Activated T-cell treated with anti-CD3 and anti-CD28 coated beads, Interleukin-2, amount 50 U/mL, for 4 hours (primary cell): ENCODE measurements at regions not wholly inside any gene's neighbourhood (a gene's known extent, or its start where the extent isn't known, plus 50 kb on each side); places are given as distances from the start of the nearest gene placed in this dataset.

ENCODE experiments used
- ATAC-seq, 2 donors: fragments of 200-7000 bp; cut with Tn5 transposase; one replicate each; pipeline ENCODE4 v1.10.0; 2021
- DNase-seq: peaks from one replicate; pipeline ENCODE4 v3.0.0-alpha.2; 2020
- H3K27me3 Mint-ChIP-seq: one replicate; pipeline ENCODE4 v1.8.0; 2021; ENCODE audit warnings: low read depth, mixed read lengths
- H3K36me3 Mint-ChIP-seq: one replicate; pipeline ENCODE4 v1.8.0; 2022; ENCODE audit warnings: mixed read lengths; ENCODE audit not compliant: insufficient read depth
- H3K4me1 Mint-ChIP-seq: one replicate; pipeline ENCODE4 v1.8.0; 2021; ENCODE audit warnings: low read depth, mixed read lengths
- H3K4me3 Mint-ChIP-seq: one replicate; pipeline ENCODE4 v1.8.0; 2021; ENCODE audit warnings: mild to moderate bottlenecking, moderate library complexity, mixed read lengths
- H3K9me3 Mint-ChIP-seq: one replicate; pipeline ENCODE4 v1.8.0; 2021; ENCODE audit warnings: mixed read lengths

- no peak for DNase-seq
- Mint-ChIP-seq H3K27me3 (peaks cover 2% of the 10 kb centered on the region), H3K9me3 (no peaks in the 10 kb centered on the region), H3K4me1 (no peaks in the 10 kb centered on the region), H3K36me3 (no peaks in the 10 kb centered on the region), H3K4me3 (no peak overlapping the region)
- no peak for ATAC-seq
Observed at GRCh38 chr2:150618245-150618895, 130.9 kb upstream of the RND3 start.

GRCh38 chr2:150617351-150617978 is 130.0 kb upstream of the RND3 start:
- no peak for DNase-seq
- H3K36me3 Mint-ChIP-seq = no peaks in the 10 kb centered on the region
- no peaks in the 10 kb centered on the region for H3K27me3 Mint-ChIP-seq
- ATAC-seq = no peak
- H3K9me3 Mint-ChIP-seq = no peaks in the 10 kb centered on the region
- no peaks in the 10 kb centered on the region for H3K4me1 Mint-ChIP-seq
- no peak overlapping the region for H3K4me3 Mint-ChIP-seq

- Mint-ChIP-seq H3K9me3 (no peaks in the 10 kb centered on the region), H3K4me1 (no peaks in the 10 kb centered on the region), H3K36me3 (no peaks in the 10 kb centered on the region), H3K4me3 (no peak overlapping the region), H3K27me3 (peaks cover 1% of the 10 kb centered on the region)
- DNase-seq (no peak), ATAC-seq (no peak)
Observed at GRCh38 chr2:150612957-150613710, 125.7 kb upstream of the RND3 start.

- Mint-ChIP-seq H3K4me1 (no peaks in the 10 kb centered on the region), H3K27me3 (peaks cover 1% of the 10 kb centered on the region)
- no peak for DNase-seq
Observed at GRCh38 chr2:150610670-150611279, 123.3 kb upstream of the RND3 start.

GRCh38 chr2:150609831-150610582 is 122.5 kb upstream of the RND3 start:
- no peak for ATAC-seq
- no peak overlapping the region for H3K4me3 Mint-ChIP-seq

More at GRCh38 chr2:150610670-150611279, 123.3 kb upstream of the RND3 start:
- Mint-ChIP-seq H3K36me3 (no peaks in the 10 kb centered on the region), H3K4me3 (no peak overlapping the region), H3K9me3 (no peaks in the 10 kb centered on the region)
- ATAC-seq = no peak

GRCh38 chr2:150608341-150608740 is 120.9 kb upstream of the RND3 start:
- ATAC-seq = no peak
- no peak for DNase-seq
- Mint-ChIP-seq H3K4me1 (no peaks in the 10 kb centered on the region), H3K36me3 (no peaks in the 10 kb centered on the region), H3K27me3 (peaks cover 1% of the 10 kb centered on the region), H3K9me3 (no peaks in the 10 kb centered on the region), H3K4me3 (no peak overlapping the region)

More at GRCh38 chr2:150609831-150610582, 122.5 kb upstream of the RND3 start:
- peaks cover 1% of the 10 kb centered on the region for H3K27me3 Mint-ChIP-seq
- no peaks in the 10 kb centered on the region for H3K4me1 Mint-ChIP-seq
- no peaks in the 10 kb centered on the region for H3K9me3 Mint-ChIP-seq
- H3K36me3 Mint-ChIP-seq = no peaks in the 10 kb centered on the region
- no peak for DNase-seq

- no peak overlapping the region for H3K4me3 Mint-ChIP-seq
- no peak for ATAC-seq
- H3K27me3 Mint-ChIP-seq = peaks cover 1% of the 10 kb centered on the region
- no peaks in the 10 kb centered on the region for H3K36me3 Mint-ChIP-seq
- no peaks in the 10 kb centered on the region for H3K4me1 Mint-ChIP-seq
- DNase-seq = no peak
- H3K9me3 Mint-ChIP-seq = no peaks in the 10 kb centered on the region
Observed at GRCh38 chr2:150607390-150607811, 119.9 kb upstream of the RND3 start.

- no peaks in the 10 kb centered on the region for H3K9me3 Mint-ChIP-seq
- no peak overlapping the region for H3K4me3 Mint-ChIP-seq
- no peaks in the 10 kb centered on the region for H3K36me3 Mint-ChIP-seq
- ATAC-seq (no peak), DNase-seq (no peak)
- no peaks in the 10 kb centered on the region for H3K4me1 Mint-ChIP-seq
- H3K27me3 Mint-ChIP-seq = peaks cover 1% of the 10 kb centered on the region
Observed at GRCh38 chr2:150606380-150607060, 119.1 kb upstream of the RND3 start.

GRCh38 chr2:150605664-150606063 is 118.2 kb upstream of the RND3 start:
- Mint-ChIP-seq H3K9me3 (no peaks in the 10 kb centered on the region), H3K4me3 (no peak overlapping the region), H3K36me3 (no peaks in the 10 kb centered on the region), H3K27me3 (peaks cover 1% of the 10 kb centered on the region), H3K4me1 (no peaks in the 10 kb centered on the region)
- ATAC-seq (no peak), DNase-seq (no peak)

GRCh38 chr2:150601280-150602038 is 114.0 kb upstream of the RND3 start:
- H3K4me3 Mint-ChIP-seq = no peak overlapping the region
- peaks cover 1% of the 10 kb centered on the region for H3K27me3 Mint-ChIP-seq
- H3K9me3 Mint-ChIP-seq = no peaks in the 10 kb centered on the region
- no peaks in the 10 kb centered on the region for H3K4me1 Mint-ChIP-seq
- DNase-seq (no peak), ATAC-seq (no peak)
- H3K36me3 Mint-ChIP-seq = no peaks in the 10 kb centered on the region

GRCh38 chr2:150599889-150600288 is 112.4 kb upstream of the RND3 start:
- ATAC-seq = no peak
- Mint-ChIP-seq H3K27me3 (peaks cover 1% of the 10 kb centered on the region), H3K4me1 (no peaks in the 10 kb centered on the region)

GRCh38 chr2:150598383-150598782 is 110.9 kb upstream of the RND3 start:
- no peaks in the 10 kb centered on the region for H3K9me3 Mint-ChIP-seq
- no peaks in the 10 kb centered on the region for H3K4me1 Mint-ChIP-seq
- no peak for DNase-seq
- no peaks in the 10 kb centered on the region for H3K36me3 Mint-ChIP-seq
- no peak for ATAC-seq
- no peak overlapping the region for H3K4me3 Mint-ChIP-seq
- peaks cover 1% of the 10 kb centered on the region for H3K27me3 Mint-ChIP-seq

More at GRCh38 chr2:150599889-150600288, 112.4 kb upstream of the RND3 start:
- no peaks in the 10 kb centered on the region for H3K36me3 Mint-ChIP-seq
- DNase-seq = no peak
- no peaks in the 10 kb centered on the region for H3K9me3 Mint-ChIP-seq
- no peak overlapping the region for H3K4me3 Mint-ChIP-seq
